PC-9 (cell line): ENCODE measurements at regions not wholly inside any gene's neighbourhood (a gene's known extent, or its start where the extent isn't known, plus 50 kb on each side); places are given as distances from the start of the nearest gene placed in this dataset.

Source experiments
- BruUV-seq: library from RNA; stranded (reverse); fragments of 400-500 nt; replicated peaks from 2 replicates; lab custom pipeline; 2021; lab: Mats Ljungman, UMichigan
- CTCF ChIA-PET: fragments of 300-600 bp; sonication (Branson Sonifier 250); formaldehyde crosslinking; loops from one replicate; lab custom pipeline; 2022; ENCODE audit warnings: antibody characterized with exemption; lab: Charles Lee
- POLR2A ChIA-PET: fragments of 300-600 bp; sonication (Branson Sonifier 250); formaldehyde crosslinking; loops from one replicate; lab custom pipeline; 2022; ENCODE audit warnings: antibody characterized with exemption; ENCODE audit not compliant: unreplicated experiment; lab: Charles Lee
- DNase-seq, 2 experiments: peaks; one replicate each; pipeline versions ENCODE4 v3.0.0 to v3.0.0-alpha.2; 2015 to 2022; ENCODE audit warnings: mixed read lengths in 1 of 2
- H2AFZ ChIP-seq: fragments of 200-600 bp; sonication (generic); 2 replicates; pipeline ENCODE4 v1.8.1; 2017; ENCODE audit warnings: antibody characterized with exemption
- H3F3A ChIP-seq: fragments of 200-600 bp; sonication (generic); 2 replicates; pipeline ENCODE4 v1.8.1; 2017; ENCODE audit warnings: antibody characterized with exemption, mild to moderate bottlenecking, low read depth; ENCODE audit not compliant: insufficient read depth
- H3K27ac ChIP-seq: fragments of 200-600 bp; sonication (generic); 2 replicates; pipeline ENCODE4 v1.6.1; 2016; ENCODE audit warnings: mixed run types
- H3K27me3 ChIP-seq: fragments of 200-600 bp; sonication (generic); 2 replicates; pipeline ENCODE4 v1.6.1; 2016; ENCODE audit warnings: low read depth, mixed run types; ENCODE audit not compliant: insufficient read depth
- H3K36me3 ChIP-seq: fragments of 200-600 bp; sonication (generic); 2 replicates; pipeline ENCODE4 v1.6.1; 2016; ENCODE audit warnings: low read depth, mixed run types
- H3K4me1 ChIP-seq: fragments of 200-600 bp; sonication (generic); replicated peaks from 2 replicates; pipeline ENCODE4 v1.6.1; 2016; ENCODE audit warnings: mixed run types; ENCODE audit not compliant: insufficient read depth
- H3K4me2 ChIP-seq: fragments of 200-600 bp; sonication (generic); 2 replicates; pipeline ENCODE4 v1.6.1; 2017; ENCODE audit warnings: mixed run types
- H3K4me3 ChIP-seq: fragments of 200-600 bp; sonication (generic); 2 replicates; pipeline ENCODE4 v1.6.1; 2016; ENCODE audit warnings: mixed run types
- H3K79me2 ChIP-seq: fragments of 200-600 bp; sonication (generic); 2 replicates; pipeline ENCODE4 v1.6.1; 2017; ENCODE audit warnings: low read depth, mixed run types
- H3K9me2 ChIP-seq: fragments of 200-600 bp; sonication (generic); 2 replicates; pipeline ENCODE4 v1.8.1; 2017; ENCODE audit warnings: mild to moderate bottlenecking; ENCODE audit not compliant: insufficient read depth
- H3K9me3 ChIP-seq: fragments of 200-600 bp; sonication (generic); 2 replicates; pipeline ENCODE4 v1.8.1; 2016; ENCODE audit warnings: low read depth; ENCODE audit not compliant: insufficient read depth
- H4K20me1 ChIP-seq: fragments of 200-600 bp; sonication (generic); 2 replicates; pipeline ENCODE4 v1.8.1; 2017; ENCODE audit not compliant: insufficient read depth
- EZH2 ChIP-seq: fragments of 200-600 bp; sonication (generic); IDR thresholded peaks from 2 replicates; pipeline ENCODE4 v1.8.0; 2017; ENCODE audit warnings: antibody characterized with exemption, low read depth
- intact Hi-C: fragments of 100-400 bp; cut with micrococcal nuclease; formaldehyde crosslinking; loops from one replicate; pipeline ENCODE4 v1.10.0; 2022; ENCODE audit not compliant: unreplicated experiment
- TF ChIP-seq, protein P1 (sequence below): fragments of 200-600 bp; sonication (generic); conservative IDR thresholded peaks from 2 replicates; pipeline ENCODE4 v1.6.1; 2017; ENCODE audit warnings: mixed run types, antibody characterized with exemption, mild to moderate bottlenecking, moderate library complexity

DNA sequence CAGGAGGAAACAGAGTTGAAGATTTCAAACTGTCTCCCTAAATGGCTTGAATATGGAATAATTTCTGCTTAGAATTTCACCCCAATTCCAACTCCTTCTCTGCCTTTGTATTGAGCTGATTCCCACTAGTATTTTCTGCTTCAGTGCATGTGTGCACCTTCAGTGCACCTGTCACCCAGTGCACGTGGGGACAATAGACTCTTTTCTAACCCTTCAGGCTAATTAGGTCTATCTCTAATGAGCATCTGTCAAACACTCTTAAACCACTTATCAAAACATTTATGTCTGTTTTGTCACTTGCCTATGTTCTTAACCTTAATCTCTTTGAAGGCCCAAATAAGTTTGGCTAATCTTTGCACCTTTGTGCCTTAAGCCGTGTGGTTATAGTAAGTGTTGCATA is 232.0 kb upstream of the NETO1 start:
- TF ChIP-seq EZH2, result no peak
- TF ChIP-seq, protein P1, sequence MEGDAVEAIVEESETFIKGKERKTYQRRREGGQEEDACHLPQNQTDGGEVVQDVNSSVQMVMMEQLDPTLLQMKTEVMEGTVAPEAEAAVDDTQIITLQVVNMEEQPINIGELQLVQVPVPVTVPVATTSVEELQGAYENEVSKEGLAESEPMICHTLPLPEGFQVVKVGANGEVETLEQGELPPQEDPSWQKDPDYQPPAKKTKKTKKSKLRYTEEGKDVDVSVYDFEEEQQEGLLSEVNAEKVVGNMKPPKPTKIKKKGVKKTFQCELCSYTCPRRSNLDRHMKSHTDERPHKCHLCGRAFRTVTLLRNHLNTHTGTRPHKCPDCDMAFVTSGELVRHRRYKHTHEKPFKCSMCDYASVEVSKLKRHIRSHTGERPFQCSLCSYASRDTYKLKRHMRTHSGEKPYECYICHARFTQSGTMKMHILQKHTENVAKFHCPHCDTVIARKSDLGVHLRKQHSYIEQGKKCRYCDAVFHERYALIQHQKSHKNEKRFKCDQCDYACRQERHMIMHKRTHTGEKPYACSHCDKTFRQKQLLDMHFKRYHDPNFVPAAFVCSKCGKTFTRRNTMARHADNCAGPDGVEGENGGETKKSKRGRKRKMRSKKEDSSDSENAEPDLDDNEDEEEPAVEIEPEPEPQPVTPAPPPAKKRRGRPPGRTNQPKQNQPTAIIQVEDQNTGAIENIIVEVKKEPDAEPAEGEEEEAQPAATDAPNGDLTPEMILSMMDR, result no peak

GRCh38 chr18:73093687-73094250 is 226.0 kb upstream of the NETO1 start:
- no peaks in the 10 kb centered on the region; the same call in 1 of the 2 replicates for H3K9me2 ChIP-seq
- H4K20me1 ChIP-seq, result no peaks in the 10 kb centered on the region
- H3K27me3 ChIP-seq, result no peaks in the 10 kb centered on the region
- no peaks in the 10 kb centered on the region for H3K4me1 ChIP-seq
- CTCF ChIA-PET, result no interaction called here
- no peak for DNase-seq
- H3F3A ChIP-seq, result no peaks in the 10 kb centered on the region
- no peak overlapping the region for H3K27ac ChIP-seq
- TF ChIP-seq EZH2, result no peak
- TF ChIP-seq, protein P1, result no peak
- no peaks in the 10 kb centered on the region for H3K36me3 ChIP-seq
- BruUV-seq, result no TSS peak
- H2AFZ ChIP-seq, result no peak overlapping the region
- POLR2A ChIA-PET, result no interaction called here
- H3K4me2 ChIP-seq, result no peak overlapping the region
- intact Hi-C loops, result no loop called here
- H3K4me3 ChIP-seq, result no peak overlapping the region
- H3K9me3 ChIP-seq, result no peaks in the 10 kb centered on the region
- no peaks in the 10 kb centered on the region for H3K79me2 ChIP-seq

More for the DNA sequence above, 232.0 kb upstream of the NETO1 start:
- Histone ChIP-seq H3F3A (peaks cover 5% of the 10 kb centered on the region), H2AFZ (no peak overlapping the region), H3K4me3 (no peak overlapping the region), H3K9me3 (0 out of 2 replicates have a peak, but pooled peaks cover 12% of the 10 kb centered on the region), H3K4me1 (no peaks in the 10 kb centered on the region), H3K27me3 (no peaks in the 10 kb centered on the region), H3K9me2 (no peaks in the 10 kb centered on the region), H4K20me1 (no peaks in the 10 kb centered on the region), H3K79me2 (no peaks in the 10 kb centered on the region), H3K27ac (no peak overlapping the region), H3K36me3 (no peaks in the 10 kb centered on the region), H3K4me2 (no peak overlapping the region)
- CTCF ChIA-PET, result no interaction called here
- BruUV-seq, result no TSS peak
- no peak for DNase-seq
- intact Hi-C loops, result no loop called here
- POLR2A ChIA-PET, result no interaction called here

DNA sequence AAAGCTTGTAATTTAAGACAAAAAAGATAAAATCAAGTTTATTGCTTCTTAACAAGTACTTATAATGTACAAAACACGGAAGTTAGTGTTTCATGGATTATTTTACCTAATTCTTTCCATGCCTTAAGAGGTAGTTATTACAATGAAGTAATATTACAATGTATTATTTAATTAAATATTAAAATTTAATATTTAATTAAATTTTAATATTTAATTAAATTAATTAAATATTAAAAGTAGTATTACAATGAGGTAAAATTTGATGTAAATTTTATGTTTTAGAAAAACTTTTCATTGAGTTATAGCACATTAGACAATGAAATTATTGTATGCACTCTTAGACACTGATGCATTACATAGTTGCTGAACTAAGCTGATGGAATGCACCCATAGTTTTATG is 220.7 kb upstream of the NETO1 start:
- no peaks in the 10 kb centered on the region; the same call in 1 of the 2 replicates for H3K9me2 ChIP-seq
- no peak overlapping the region for H3K4me2 ChIP-seq
- DNase-seq, result no peak
- no peaks in the 10 kb centered on the region for H3K79me2 ChIP-seq
- no peaks in the 10 kb centered on the region for H4K20me1 ChIP-seq
- CTCF ChIA-PET, result interaction anchor here (0.7 kb wide), 1 partner anchor 492 kb away, joined by 5 read pairs; no protein-coding TSS in a partner anchor
- H3K4me1 ChIP-seq, result no peaks in the 10 kb centered on the region
- H3F3A ChIP-seq, result no peaks in the 10 kb centered on the region
- POLR2A ChIA-PET, result no interaction called here
- no TSS peak for BruUV-seq
- no peak overlapping the region for H3K4me3 ChIP-seq
- TF ChIP-seq, protein P1, result no peak
- TF ChIP-seq EZH2, result no peak
- no peaks in the 10 kb centered on the region for H3K36me3 ChIP-seq
- H3K9me3 ChIP-seq, result no peaks in the 10 kb centered on the region
- no peak overlapping the region for H3K27ac ChIP-seq
- no peak overlapping the region for H2AFZ ChIP-seq
- intact Hi-C loops, result no loop called here
- no peaks in the 10 kb centered on the region for H3K27me3 ChIP-seq
